HFFc6 (cell line): ENCODE measurements at regions not wholly inside any gene's neighbourhood (a gene's known extent, or its start where the extent isn't known, plus 50 kb on each side); places are given as distances from the start of the nearest gene placed in this dataset.
"Not testable (repeated sequence)": the region's sequence is repeated elsewhere in the genome, so short reads cannot be mapped to it uniquely, and the experiment has no call there.

ENCODE experiments used
- DNase-seq: peaks from one replicate; pipeline ENCODE4 v3.0.0-alpha.2; 2018
- H3K27ac Mint-ChIP-seq: 2 replicates; pipeline ENCODE4 v1.8.0; 2020; ENCODE audit warnings: mild to moderate bottlenecking, mixed read lengths
- H3K27me3 Mint-ChIP-seq: 2 replicates; pipeline ENCODE4 v1.8.0; 2021; ENCODE audit warnings: mild to moderate bottlenecking, moderate library complexity, mixed read lengths; ENCODE audit not compliant: insufficient read depth
- H3K36me3 Mint-ChIP-seq: 2 replicates; pipeline ENCODE4 v1.8.0; 2021; ENCODE audit warnings: low read depth, mixed read lengths
- H3K4me1 Mint-ChIP-seq: 2 replicates; pipeline ENCODE4 v1.8.0; 2020; ENCODE audit warnings: low read depth, mixed read lengths
- H3K4me3 Mint-ChIP-seq: 2 replicates; pipeline ENCODE4 v1.8.0; 2020; ENCODE audit warnings: mild to moderate bottlenecking, moderate library complexity, mixed read lengths
- H3K9me3 Mint-ChIP-seq: 2 replicates; pipeline ENCODE4 v1.8.0; 2020; ENCODE audit warnings: mild to moderate bottlenecking, mixed read lengths
- CTCF ChIP-seq: fragments of 200-600 bp; sonication (generic); IDR thresholded peaks from 2 replicates; pipeline ENCODE4 v1.5.0; 2021; ENCODE audit warnings: antibody characterized with exemption, mild to moderate bottlenecking

GRCh38 chr3:191680989-191681597 lies 220.1 kb downstream of the PYDC2 start:
- no peak overlapping the region for H3K4me3 Mint-ChIP-seq
- DNase-seq, result no peak
- H3K27me3 Mint-ChIP-seq, result no peaks in the 10 kb centered on the region; the same call in 1 of the 2 replicates
- no peaks in the 10 kb centered on the region for H3K36me3 Mint-ChIP-seq
- no peak overlapping the region for H3K27ac Mint-ChIP-seq
- H3K9me3 Mint-ChIP-seq, result no peaks in the 10 kb centered on the region
- TF ChIP-seq CTCF, result no peak
- peaks cover 11% of the 10 kb centered on the region; the same call in 1 of the 2 replicates for H3K4me1 Mint-ChIP-seq

- no peak for TF ChIP-seq CTCF
- H3K4me3 Mint-ChIP-seq, result no peak overlapping the region
- H3K27me3 Mint-ChIP-seq, result no peaks in the 10 kb centered on the region; the same call in 1 of the 2 replicates
- H3K4me1 Mint-ChIP-seq, result peaks cover 17% of the 10 kb centered on the region; the same call in 1 of the 2 replicates
- DNase-seq, result no peak
- H3K27ac Mint-ChIP-seq, result no peak overlapping the region
- H3K9me3 Mint-ChIP-seq, result no peaks in the 10 kb centered on the region
- H3K36me3 Mint-ChIP-seq, result no peaks in the 10 kb centered on the region
These were observed 222.0 kb downstream of the PYDC2 start for GRCh38 chr3:191682961-191683360.

GRCh38 chr3:191686626-191687025 lies 225.7 kb downstream of the PYDC2 start:
- Mint-ChIP-seq H3K27ac (no peak overlapping the region), H3K4me1 (peaks cover 6% of the 10 kb centered on the region; the same call in 1 of the 2 replicates), H3K9me3 (no peaks in the 10 kb centered on the region), H3K36me3 (no peaks in the 10 kb centered on the region; the same call in 1 of the 2 replicates), H3K4me3 (no peak overlapping the region), H3K27me3 (no peaks in the 10 kb centered on the region; the same call in 1 of the 2 replicates)
- no peak for TF ChIP-seq CTCF
- DNase-seq, result no peak

GRCh38 chr3:191688756-191689433 lies 227.9 kb downstream of the PYDC2 start:
- Mint-ChIP-seq H3K4me1 (peaks cover 6% of the 10 kb centered on the region; the same call in 1 of the 2 replicates), H3K36me3 (no peaks in the 10 kb centered on the region; the same call in 1 of the 2 replicates), H3K4me3 (no peak overlapping the region), H3K9me3 (no peaks in the 10 kb centered on the region; the same call in 1 of the 2 replicates), H3K27me3 (no peaks in the 10 kb centered on the region), H3K27ac (no peak overlapping the region)
- DNase-seq, result no peak
- no peak for TF ChIP-seq CTCF

GRCh38 chr3:191691184-191691583 lies 230.2 kb downstream of the PYDC2 start:
- not testable (repeated sequence) for H3K36me3 Mint-ChIP-seq, DNase-seq, H3K27ac Mint-ChIP-seq, H3K27me3 Mint-ChIP-seq, H3K9me3 Mint-ChIP-seq, H3K4me3 Mint-ChIP-seq
- peaks cover 16% of the 10 kb centered on the region for H3K4me1 Mint-ChIP-seq
